ENCODE measurements at regions not wholly inside any gene's neighbourhood (a gene's known extent, or its start where the extent isn't known, plus 50 kb on each side); places are given as distances from the start of the nearest gene placed in this dataset.
"Not testable (repeated sequence)": the region's sequence is repeated elsewhere in the genome, so short reads cannot be mapped to it uniquely, and the experiment has no call there.

GRCh38 chr2:111344590-111344989 lies 223.9 kb downstream of the BCL2L11 start:
- POLR2A ChIA-PET; H3K4me2 ChIP-seq (ENCODE audit: low read length); H3K4me3 ChIP-seq (replicated peaks in 1 of 2; ENCODE audit: low read depth in 1 of 2, low read length in 2 of 2); H3K4me1 ChIP-seq (ENCODE audit: control insufficient read depth in 1 of 2, insufficient read depth in 2 of 2, low read length in 2 of 2); H3K79me2 ChIP-seq (ENCODE audit: insufficient read depth, low read length); H3K27ac ChIP-seq (ENCODE audit: low read depth, low read length); ATAC-seq; DNase-seq (ENCODE audit: low read depth, low spot score); H3K36me3 ChIP-seq (ENCODE audit: control insufficient read depth in 1 of 2, insufficient read depth in 2 of 2, low read length in 2 of 2); H3K9me2 ChIP-seq (ENCODE audit: insufficient read depth); CTCF ChIA-PET; BruUV-seq (replicated peaks); H3K27me3 ChIP-seq (ENCODE audit: insufficient read depth, low read length); H3K9me3 ChIP-seq (ENCODE audit: control insufficient read depth in 1 of 2, insufficient read depth in 1 of 2, low read depth in 1 of 2, low read length in 2 of 2); intact Hi-C loops (cut with micrococcal nuclease); H2AFZ ChIP-seq (ENCODE audit: low read depth, low read length, poor library complexity, severe bottlenecking); RAD21 ChIA-PET (ENCODE audit: low non-redundant PET in 1 of 2, low total read pairs in 2 of 2, uncharacterized antibody in 2 of 2, unreplicated experiment in 2 of 2); H3K9ac ChIP-seq (ENCODE audit: low read length); H4K20me1 ChIP-seq (ENCODE audit: insufficient read depth): not testable (repeated sequence)

GRCh38 chr2:111345439-111345838 lies 224.7 kb downstream of the BCL2L11 start:
- POLR2A ChIA-PET; H3K79me2 ChIP-seq (ENCODE audit: insufficient read depth, low read length); H3K9me3 ChIP-seq (ENCODE audit: control insufficient read depth in 1 of 2, insufficient read depth in 1 of 2, low read depth in 1 of 2, low read length in 2 of 2); BruUV-seq (replicated peaks); H2AFZ ChIP-seq (ENCODE audit: low read depth, low read length, poor library complexity, severe bottlenecking); H3K4me3 ChIP-seq (replicated peaks in 1 of 2; ENCODE audit: low read depth in 1 of 2, low read length in 2 of 2); H3K27me3 ChIP-seq (ENCODE audit: insufficient read depth, low read length); intact Hi-C loops (cut with micrococcal nuclease); DNase-seq (ENCODE audit: low read depth, low spot score); RAD21 ChIA-PET (ENCODE audit: low non-redundant PET in 1 of 2, low total read pairs in 2 of 2, uncharacterized antibody in 2 of 2, unreplicated experiment in 2 of 2); H3K4me2 ChIP-seq (ENCODE audit: low read length); H3K9ac ChIP-seq (ENCODE audit: low read length); H3K27ac ChIP-seq (ENCODE audit: low read depth, low read length); H3K4me1 ChIP-seq (ENCODE audit: control insufficient read depth in 1 of 2, insufficient read depth in 2 of 2, low read length in 2 of 2); H3K9me2 ChIP-seq (ENCODE audit: insufficient read depth); CTCF ChIA-PET; H3K36me3 ChIP-seq (ENCODE audit: control insufficient read depth in 1 of 2, insufficient read depth in 2 of 2, low read length in 2 of 2); ATAC-seq; H4K20me1 ChIP-seq (ENCODE audit: insufficient read depth): not testable (repeated sequence)

- DNase-seq (ENCODE audit: low read depth, low spot score); H3K36me3 ChIP-seq (ENCODE audit: control insufficient read depth in 1 of 2, insufficient read depth in 2 of 2, low read length in 2 of 2); BruUV-seq (replicated peaks); H3K9ac ChIP-seq (ENCODE audit: low read length); CTCF ChIA-PET; RAD21 ChIA-PET (ENCODE audit: low non-redundant PET in 1 of 2, low total read pairs in 2 of 2, uncharacterized antibody in 2 of 2, unreplicated experiment in 2 of 2); H3K27ac ChIP-seq (ENCODE audit: low read depth, low read length); H4K20me1 ChIP-seq (ENCODE audit: insufficient read depth); H3K9me3 ChIP-seq (ENCODE audit: control insufficient read depth in 1 of 2, insufficient read depth in 1 of 2, low read depth in 1 of 2, low read length in 2 of 2); H3K4me3 ChIP-seq (replicated peaks in 1 of 2; ENCODE audit: low read depth in 1 of 2, low read length in 2 of 2); ATAC-seq; H3K4me1 ChIP-seq (ENCODE audit: control insufficient read depth in 1 of 2, insufficient read depth in 2 of 2, low read length in 2 of 2); H3K79me2 ChIP-seq (ENCODE audit: insufficient read depth, low read length); H3K27me3 ChIP-seq (ENCODE audit: insufficient read depth, low read length); POLR2A ChIA-PET; H3K4me2 ChIP-seq (ENCODE audit: low read length); intact Hi-C loops (cut with micrococcal nuclease); H2AFZ ChIP-seq (ENCODE audit: low read depth, low read length, poor library complexity, severe bottlenecking); H3K9me2 ChIP-seq (ENCODE audit: insufficient read depth): not testable (repeated sequence)
Observed at GRCh38 chr2:111346018-111346930, 225.6 kb downstream of the BCL2L11 start.

GRCh38 chr2:111347695-111348094 lies 227.0 kb downstream of the BCL2L11 start:
- DNase-seq (ENCODE audit: low read depth, low spot score); H3K9ac ChIP-seq (ENCODE audit: low read length); H2AFZ ChIP-seq (ENCODE audit: low read depth, low read length, poor library complexity, severe bottlenecking); ATAC-seq; intact Hi-C loops (cut with micrococcal nuclease); H3K27ac ChIP-seq (ENCODE audit: low read depth, low read length); BruUV-seq (replicated peaks); POLR2A ChIA-PET; H3K79me2 ChIP-seq (ENCODE audit: insufficient read depth, low read length); CTCF ChIA-PET; H3K27me3 ChIP-seq (ENCODE audit: insufficient read depth, low read length); H3K4me1 ChIP-seq (ENCODE audit: control insufficient read depth in 1 of 2, insufficient read depth in 2 of 2, low read length in 2 of 2); H3K9me2 ChIP-seq (ENCODE audit: insufficient read depth); H3K9me3 ChIP-seq (ENCODE audit: control insufficient read depth in 1 of 2, insufficient read depth in 1 of 2, low read depth in 1 of 2, low read length in 2 of 2); H3K4me2 ChIP-seq (ENCODE audit: low read length); RAD21 ChIA-PET (ENCODE audit: low non-redundant PET in 1 of 2, low total read pairs in 2 of 2, uncharacterized antibody in 2 of 2, unreplicated experiment in 2 of 2); H4K20me1 ChIP-seq (ENCODE audit: insufficient read depth); H3K36me3 ChIP-seq (ENCODE audit: control insufficient read depth in 1 of 2, insufficient read depth in 2 of 2, low read length in 2 of 2); H3K4me3 ChIP-seq (replicated peaks in 1 of 2; ENCODE audit: low read depth in 1 of 2, low read length in 2 of 2): not testable (repeated sequence)

Data from HCT116 (cell line).